Activated B cell treated with CpG ODN at 0.5 μM for 24 hours (primary cell): ENCODE measurements at regions not wholly inside any gene's neighbourhood (a gene's known extent, or its start where the extent isn't known, plus 50 kb on each side); places are given as distances from the start of the nearest gene placed in this dataset.
A peak's percentile ranks its signal among the peaks of the same experiment; 100 is the strongest.

Experiments
- ATAC-seq: fragments of 200-7000 bp; cut with Tn5 transposase; one replicate; pipeline ENCODE4 v1.10.0; 2021; ENCODE audit warnings: low read depth, mild to moderate bottlenecking, moderate library complexity
- CTCF ChIA-PET: fragments of 350-600 bp; sonication (Branson Sonifier 250); formaldehyde crosslinking; loops from one replicate; lab custom pipeline; 2021; ENCODE audit warnings: antibody characterized with exemption; lab: Charles Lee
- POLR2A ChIA-PET: fragments of 350-600 bp; sonication (Branson Sonifier 250); formaldehyde crosslinking; loops from one replicate; lab custom pipeline; 2021; ENCODE audit warnings: antibody characterized with exemption; lab: Charles Lee
- DNase-seq: peaks from one replicate; pipeline ENCODE4 v3.0.0; 2022
- H3K27ac Mint-ChIP-seq: one replicate; pipeline ENCODE4 v1.8.0; 2020; ENCODE audit warnings: mixed read lengths
- H3K27me3 Mint-ChIP-seq: one replicate; pipeline ENCODE4 v1.8.0; 2021; ENCODE audit warnings: mixed read lengths
- H3K36me3 Mint-ChIP-seq: one replicate; pipeline ENCODE4 v1.8.0; 2021; ENCODE audit warnings: low read depth, mixed read lengths
- H3K4me1 Mint-ChIP-seq: one replicate; pipeline ENCODE4 v1.8.0; 2021; ENCODE audit warnings: mixed read lengths
- H3K4me3 Mint-ChIP-seq: one replicate; pipeline ENCODE4 v1.8.0; 2020; ENCODE audit warnings: mild to moderate bottlenecking, mixed read lengths
- H3K9me3 Mint-ChIP-seq: one replicate; pipeline ENCODE4 v1.8.0; 2020; ENCODE audit warnings: mixed read lengths
- intact Hi-C: fragments of 100-400 bp; cut with micrococcal nuclease; formaldehyde crosslinking; loops from one replicate; pipeline ENCODE4 v1.15.1; 2024
- TF ChIP-seq, protein P1 (sequence below): fragments of 200-600 bp; IDR thresholded peaks from one replicate; pipeline ENCODE4 v1.8.0; 2022; ENCODE audit warnings: antibody characterized with exemption, mild to moderate bottlenecking

DNA sequence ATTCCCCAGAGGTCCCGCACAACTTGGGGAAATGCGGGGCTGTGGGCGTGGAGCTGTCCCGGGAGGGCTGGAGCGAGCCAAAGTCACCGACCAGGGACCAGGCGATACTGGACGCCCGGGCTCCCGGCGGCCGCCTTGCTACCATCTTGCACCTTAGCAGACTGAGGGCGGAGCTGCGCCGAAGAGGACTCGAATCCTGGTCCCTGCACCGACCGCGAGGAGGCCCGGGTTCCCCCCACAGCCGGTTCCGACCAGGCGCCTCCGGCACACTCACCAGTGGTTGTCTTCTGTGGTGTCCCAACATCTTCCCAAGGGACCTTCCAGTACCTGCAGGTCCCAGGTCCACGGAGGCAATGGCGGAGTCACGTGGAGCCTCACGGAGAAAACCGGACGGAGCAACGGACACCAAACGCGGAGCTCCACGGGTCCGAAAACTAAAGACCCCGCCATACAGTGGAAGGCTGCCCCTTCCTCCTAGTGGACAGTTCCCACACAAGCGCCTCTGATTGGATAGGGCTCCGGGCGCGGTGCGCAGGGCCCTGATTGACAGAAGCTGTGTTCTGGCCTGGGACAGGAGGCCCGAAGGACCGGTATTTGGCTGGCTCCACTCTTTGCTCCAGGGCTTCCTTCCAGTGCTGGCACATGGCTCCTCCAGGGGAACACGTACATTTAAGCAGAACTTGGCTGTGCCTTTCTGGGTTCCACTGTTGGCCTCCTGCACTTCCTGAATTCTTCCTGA is 124.6 kb upstream of the ZNF479 start:
- no peak for DNase-seq
- H3K4me3 Mint-ChIP-seq: no peak overlapping the region
- intact Hi-C loops: no loop called here
- no peaks in the 10 kb centered on the region for H3K4me1 Mint-ChIP-seq
- H3K9me3 Mint-ChIP-seq: peaks cover 8% of the 10 kb centered on the region
- ChIA-PET CTCF (no interaction called here), POLR2A (no interaction called here)
- H3K27ac Mint-ChIP-seq: no peak overlapping the region
- H3K27me3 Mint-ChIP-seq: no peaks in the 10 kb centered on the region
- no peak for ATAC-seq
- TF ChIP-seq, protein P1, sequence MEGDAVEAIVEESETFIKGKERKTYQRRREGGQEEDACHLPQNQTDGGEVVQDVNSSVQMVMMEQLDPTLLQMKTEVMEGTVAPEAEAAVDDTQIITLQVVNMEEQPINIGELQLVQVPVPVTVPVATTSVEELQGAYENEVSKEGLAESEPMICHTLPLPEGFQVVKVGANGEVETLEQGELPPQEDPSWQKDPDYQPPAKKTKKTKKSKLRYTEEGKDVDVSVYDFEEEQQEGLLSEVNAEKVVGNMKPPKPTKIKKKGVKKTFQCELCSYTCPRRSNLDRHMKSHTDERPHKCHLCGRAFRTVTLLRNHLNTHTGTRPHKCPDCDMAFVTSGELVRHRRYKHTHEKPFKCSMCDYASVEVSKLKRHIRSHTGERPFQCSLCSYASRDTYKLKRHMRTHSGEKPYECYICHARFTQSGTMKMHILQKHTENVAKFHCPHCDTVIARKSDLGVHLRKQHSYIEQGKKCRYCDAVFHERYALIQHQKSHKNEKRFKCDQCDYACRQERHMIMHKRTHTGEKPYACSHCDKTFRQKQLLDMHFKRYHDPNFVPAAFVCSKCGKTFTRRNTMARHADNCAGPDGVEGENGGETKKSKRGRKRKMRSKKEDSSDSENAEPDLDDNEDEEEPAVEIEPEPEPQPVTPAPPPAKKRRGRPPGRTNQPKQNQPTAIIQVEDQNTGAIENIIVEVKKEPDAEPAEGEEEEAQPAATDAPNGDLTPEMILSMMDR: no peak
- H3K36me3 Mint-ChIP-seq: no peaks in the 10 kb centered on the region

DNA sequence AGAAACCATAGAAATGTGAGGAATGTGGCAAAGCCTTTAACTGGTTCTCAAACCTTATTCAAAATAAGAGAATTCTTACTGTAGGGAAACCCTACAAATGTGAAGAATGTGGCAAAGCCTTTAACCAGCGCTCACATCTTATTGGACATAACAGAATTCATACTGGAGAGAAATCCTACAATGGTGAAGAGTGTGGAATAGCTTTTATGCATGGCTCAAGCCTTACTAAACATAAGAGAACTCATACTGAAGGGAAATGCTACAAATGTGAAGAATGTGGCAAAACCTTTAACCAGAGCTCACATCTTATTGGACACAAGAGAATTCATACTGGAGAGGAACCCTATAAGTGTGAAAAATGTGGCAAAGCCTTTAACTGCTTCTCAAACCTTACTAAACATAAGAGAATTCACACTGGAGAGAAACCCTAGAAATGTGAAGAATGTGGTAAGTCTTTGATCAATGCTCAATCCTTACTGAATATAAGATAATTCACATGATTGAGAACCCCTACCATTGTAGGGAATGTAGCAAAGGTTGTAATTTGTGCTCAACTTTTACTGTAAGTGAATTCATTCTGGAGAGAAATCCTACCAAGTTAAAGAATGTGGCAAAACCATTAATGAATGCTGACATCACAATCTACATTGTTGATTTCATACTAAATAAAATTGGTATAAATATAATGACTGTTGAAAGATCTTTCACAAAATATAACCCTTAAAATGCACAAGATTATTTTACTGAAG is 142.5 kb upstream of the ZNF479 start:
- no peak for ATAC-seq
- no peaks in the 10 kb centered on the region for H3K4me1 Mint-ChIP-seq

DNA sequence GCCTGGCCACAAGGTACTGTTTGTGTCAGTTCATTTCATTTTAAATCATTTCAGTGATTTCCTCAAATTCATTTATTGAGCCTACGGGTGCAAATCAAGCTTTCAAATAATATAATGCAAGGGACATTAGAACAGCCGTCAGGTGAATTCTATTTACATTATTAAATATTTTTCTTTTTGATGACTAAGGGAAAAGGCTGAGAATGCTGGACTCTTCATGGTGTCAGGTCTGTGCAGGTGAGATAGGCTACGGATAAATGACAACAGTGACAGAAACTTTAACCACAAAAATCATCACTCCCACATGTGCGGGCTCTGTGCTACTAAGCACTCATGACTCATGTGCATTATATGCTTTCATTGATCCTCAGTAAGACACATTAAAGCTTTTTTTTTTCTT is 149.2 kb upstream of the ZNF716 start:
- DNase-seq (no peak), ATAC-seq (no peak)
- Mint-ChIP-seq H3K27ac (no peak overlapping the region), H3K36me3 (no peaks in the 10 kb centered on the region), H3K9me3 (peaks cover 14% of the 10 kb centered on the region), H3K4me3 (no peak overlapping the region), H3K27me3 (no peaks in the 10 kb centered on the region), H3K4me1 (no peaks in the 10 kb centered on the region)
- ChIA-PET POLR2A (no interaction called here), CTCF (no interaction called here)
- TF ChIP-seq, protein P1: no peak
- intact Hi-C loops: no loop called here

More for the DNA sequence above, 142.5 kb upstream of the ZNF479 start:
- CTCF ChIA-PET: no interaction called here
- Mint-ChIP-seq H3K36me3 (peaks cover 5% of the 10 kb centered on the region), H3K27me3 (no peaks in the 10 kb centered on the region), H3K27ac (no peak overlapping the region), H3K9me3 (peaks cover 46% of the 10 kb centered on the region), H3K4me3 (no peak overlapping the region)
- TF ChIP-seq, protein P1: no peak
- intact Hi-C loops: no loop called here
- POLR2A ChIA-PET: no interaction called here
- DNase-seq: no peak

DNA sequence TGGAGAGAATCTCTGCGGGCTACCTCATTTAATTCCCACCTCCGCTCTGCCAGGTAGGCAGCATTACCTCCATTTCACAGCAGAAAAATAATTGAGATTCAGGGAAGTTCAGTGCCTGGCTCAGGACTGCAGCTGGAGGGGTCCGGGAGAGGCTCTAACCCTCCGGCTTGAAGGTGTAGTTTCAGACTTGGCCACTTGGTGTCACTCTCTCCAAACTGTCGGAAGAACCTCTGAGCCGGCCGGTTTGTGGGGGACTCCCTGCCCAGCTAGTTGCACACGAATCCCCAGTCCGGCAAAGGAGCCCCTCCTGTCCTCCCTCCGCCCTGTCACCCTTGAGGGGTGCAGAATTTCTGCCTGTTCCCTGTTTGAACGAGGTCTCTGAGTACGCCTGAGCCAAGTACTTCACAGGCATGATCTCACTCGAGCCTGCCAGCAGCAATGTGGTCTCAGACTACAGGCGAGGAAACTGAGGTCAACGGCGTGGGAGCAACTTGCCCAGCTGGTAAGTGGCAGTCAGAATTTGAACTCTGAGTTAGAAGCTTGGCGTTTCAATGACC is 144.7 kb upstream of the ZNF716 start:
- no peaks in the 10 kb centered on the region for H3K27me3 Mint-ChIP-seq
- ATAC-seq (peak; percentile 58), DNase-seq (no peak)
- no peaks in the 10 kb centered on the region for H3K36me3 Mint-ChIP-seq
- no peaks in the 10 kb centered on the region for H3K4me1 Mint-ChIP-seq
- H3K9me3 Mint-ChIP-seq: peaks cover 18% of the 10 kb centered on the region
- TF ChIP-seq, protein P1: no peak
- intact Hi-C loops: no loop called here
- CTCF ChIA-PET: no interaction called here
- no peak overlapping the region for H3K27ac Mint-ChIP-seq
- POLR2A ChIA-PET: no interaction called here
- H3K4me3 Mint-ChIP-seq: no peak overlapping the region

DNA sequence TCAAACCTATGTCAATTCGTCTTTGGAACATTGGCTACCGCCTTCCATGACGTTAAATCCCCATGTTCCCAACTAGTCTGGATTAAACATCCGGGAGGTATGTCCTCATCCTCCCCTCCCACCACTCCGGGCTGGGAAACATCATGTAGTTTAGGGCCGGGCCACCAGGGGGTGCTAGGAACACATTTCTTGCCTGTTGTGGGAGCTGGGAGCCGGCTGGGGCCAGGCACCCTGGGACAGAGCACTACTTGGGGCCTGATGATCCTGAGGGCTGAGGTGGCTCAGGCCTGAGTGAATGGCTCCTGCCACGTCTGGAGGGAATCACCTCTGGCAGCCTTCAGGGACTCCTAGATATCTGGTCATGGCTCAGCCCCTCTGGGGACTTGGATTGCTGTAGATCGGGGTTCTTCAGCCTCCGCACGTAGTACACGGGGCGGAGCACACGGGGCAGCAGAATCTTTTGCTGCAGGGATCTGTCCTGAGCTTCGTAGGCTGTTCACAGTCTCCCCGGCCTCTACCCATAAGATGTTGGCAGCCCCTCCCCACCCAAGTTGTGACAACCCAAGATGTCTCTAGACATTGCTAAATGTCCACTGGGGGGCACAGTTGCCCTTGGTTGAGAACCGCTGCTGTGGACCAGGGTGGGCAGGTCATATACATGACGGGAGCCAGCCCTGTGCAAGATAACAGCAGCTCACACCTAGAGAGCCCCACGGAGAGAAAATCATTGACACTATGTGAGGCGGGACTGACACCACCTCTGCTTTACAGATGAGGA is 141.2 kb upstream of the ZNF716 start:
- DNase-seq (no peak), ATAC-seq (no peak)
- Mint-ChIP-seq H3K27ac (no peak overlapping the region), H3K4me1 (no peaks in the 10 kb centered on the region), H3K36me3 (no peaks in the 10 kb centered on the region), H3K27me3 (no peaks in the 10 kb centered on the region), H3K9me3 (peaks cover 23% of the 10 kb centered on the region), H3K4me3 (no peak overlapping the region)
- intact Hi-C loops: no loop called here
- TF ChIP-seq, protein P1: no peak
- CTCF ChIA-PET: no interaction called here
- POLR2A ChIA-PET: no interaction called here
